ENCODE measurements at regions not wholly inside any gene's neighbourhood (a gene's known extent, or its start where the extent isn't known, plus 50 kb on each side); places are given as distances from the start of the nearest gene placed in this dataset.

DNA sequence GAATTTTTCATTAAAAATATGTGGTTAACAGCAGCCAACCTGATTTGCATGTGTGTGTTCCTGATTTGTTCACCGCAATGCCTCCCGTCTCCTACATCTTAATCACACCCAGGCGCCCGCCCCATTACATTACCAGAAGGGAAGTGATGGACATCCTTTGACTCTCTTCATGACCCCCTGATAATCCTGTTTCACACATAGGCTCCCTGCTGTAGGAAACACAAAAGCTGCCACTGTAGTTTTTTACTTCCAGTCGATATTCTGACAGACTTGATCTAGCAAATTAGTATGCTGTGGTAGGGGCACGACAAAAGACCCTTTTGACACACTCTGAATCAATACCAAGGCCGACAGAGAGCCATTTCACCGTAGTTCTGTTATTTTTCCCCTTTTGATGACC is 287.8 kb upstream of the ISL1 start:
- ChIA-PET CTCF (interaction anchor here (1.2 kb wide), 1 partner anchor 132 kb away, joined by 5 read pairs; no protein-coding TSS in a partner anchor), POLR2A (no interaction called here)
- Mint-ChIP-seq H3K4me3 (ENCODE audit: unreplicated experiment) (no peak overlapping the region), H3K27ac (ENCODE audit: low read depth, unreplicated experiment) (no peak overlapping the region), H3K9me3 (ENCODE audit: unreplicated experiment) (no peaks in the 10 kb centered on the region), H3K4me1 (ENCODE audit: insufficient read depth, unreplicated experiment) (peaks cover 6% of the 10 kb centered on the region), H3K27me3 (ENCODE audit: insufficient read depth, unreplicated experiment) (peaks cover 43% of the 10 kb centered on the region), H3K36me3 (ENCODE audit: insufficient read depth, unreplicated experiment) (no peaks in the 10 kb centered on the region)
- no peak for DNase-seq (ENCODE audit: unreplicated experiment)
- BruUV-seq (replicated peaks) = no TSS peak
- TF ChIP-seq, protein P1, sequence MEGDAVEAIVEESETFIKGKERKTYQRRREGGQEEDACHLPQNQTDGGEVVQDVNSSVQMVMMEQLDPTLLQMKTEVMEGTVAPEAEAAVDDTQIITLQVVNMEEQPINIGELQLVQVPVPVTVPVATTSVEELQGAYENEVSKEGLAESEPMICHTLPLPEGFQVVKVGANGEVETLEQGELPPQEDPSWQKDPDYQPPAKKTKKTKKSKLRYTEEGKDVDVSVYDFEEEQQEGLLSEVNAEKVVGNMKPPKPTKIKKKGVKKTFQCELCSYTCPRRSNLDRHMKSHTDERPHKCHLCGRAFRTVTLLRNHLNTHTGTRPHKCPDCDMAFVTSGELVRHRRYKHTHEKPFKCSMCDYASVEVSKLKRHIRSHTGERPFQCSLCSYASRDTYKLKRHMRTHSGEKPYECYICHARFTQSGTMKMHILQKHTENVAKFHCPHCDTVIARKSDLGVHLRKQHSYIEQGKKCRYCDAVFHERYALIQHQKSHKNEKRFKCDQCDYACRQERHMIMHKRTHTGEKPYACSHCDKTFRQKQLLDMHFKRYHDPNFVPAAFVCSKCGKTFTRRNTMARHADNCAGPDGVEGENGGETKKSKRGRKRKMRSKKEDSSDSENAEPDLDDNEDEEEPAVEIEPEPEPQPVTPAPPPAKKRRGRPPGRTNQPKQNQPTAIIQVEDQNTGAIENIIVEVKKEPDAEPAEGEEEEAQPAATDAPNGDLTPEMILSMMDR (IDR thresholded peaks at IDR 0.05; ENCODE audit: unreplicated experiment) = no peak
- intact Hi-C loops (cut with micrococcal nuclease) = no loop called here

DNA sequence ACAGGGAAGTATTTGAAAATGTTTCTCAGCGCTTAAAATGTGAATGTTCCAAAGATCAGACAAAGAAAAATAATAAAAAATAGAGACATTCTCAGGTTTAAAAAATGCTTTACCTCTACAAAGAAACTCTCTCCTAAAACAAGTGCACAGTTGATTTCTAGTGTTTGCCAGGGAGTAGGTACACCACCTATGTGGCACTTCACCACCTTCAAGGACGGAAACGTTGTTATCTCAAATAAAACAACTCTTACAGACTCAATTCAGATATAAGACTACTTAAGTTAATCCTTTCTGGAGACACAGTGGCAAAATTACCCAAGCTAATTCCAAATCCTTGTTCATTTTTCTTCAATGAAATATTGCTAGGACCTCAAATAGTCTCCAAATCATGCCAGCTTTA is 286.4 kb upstream of the ISL1 start:
- Mint-ChIP-seq H3K9me3 (ENCODE audit: unreplicated experiment) (no peaks in the 10 kb centered on the region), H3K36me3 (ENCODE audit: insufficient read depth, unreplicated experiment) (no peaks in the 10 kb centered on the region), H3K27ac (ENCODE audit: low read depth, unreplicated experiment) (no peak overlapping the region), H3K4me3 (ENCODE audit: unreplicated experiment) (no peak overlapping the region), H3K27me3 (ENCODE audit: insufficient read depth, unreplicated experiment) (peaks cover 39% of the 10 kb centered on the region), H3K4me1 (ENCODE audit: insufficient read depth, unreplicated experiment) (peaks cover 6% of the 10 kb centered on the region)
- BruUV-seq (replicated peaks) = no TSS peak
- intact Hi-C loops (cut with micrococcal nuclease) = no loop called here
- TF ChIP-seq, protein P1 (IDR thresholded peaks at IDR 0.05; ENCODE audit: unreplicated experiment) = no peak
- DNase-seq (ENCODE audit: unreplicated experiment) = no peak
- ChIA-PET POLR2A (no interaction called here), CTCF (no interaction called here)

DNA sequence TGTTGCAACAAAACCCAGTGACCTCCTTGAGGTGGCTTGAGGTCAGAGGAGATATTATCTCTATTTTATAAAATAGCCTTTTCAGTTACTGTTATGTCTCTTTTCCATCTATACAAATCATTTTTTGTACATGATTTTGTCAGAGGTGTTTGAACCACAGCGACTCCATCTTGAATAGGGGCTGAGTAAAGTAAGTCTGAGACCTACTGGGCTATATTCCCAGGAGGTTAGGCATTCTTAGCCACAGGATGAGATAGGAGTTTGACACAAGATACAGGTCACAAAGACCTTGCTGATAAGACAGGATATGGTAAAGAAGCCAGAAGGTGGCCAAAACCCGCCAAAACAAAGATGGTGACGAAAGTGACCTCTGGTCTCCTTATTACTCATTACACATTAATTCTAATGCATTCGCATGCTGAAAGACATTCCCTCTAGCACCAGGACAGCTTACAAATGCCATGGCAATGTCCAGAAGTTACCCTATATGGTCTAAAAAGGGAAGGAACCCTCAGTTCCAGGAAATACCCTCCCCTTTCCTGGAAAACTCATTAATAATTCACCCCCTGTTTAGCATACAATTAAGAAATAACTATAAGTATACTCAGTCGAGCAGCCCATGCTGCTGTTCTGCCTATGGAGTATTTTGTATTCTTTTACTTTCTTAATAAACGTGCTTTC is 283.9 kb upstream of the ISL1 start:
- no peak overlapping the region for H3K27ac Mint-ChIP-seq (ENCODE audit: low read depth, unreplicated experiment)
- TF ChIP-seq, protein P1 (IDR thresholded peaks at IDR 0.05; ENCODE audit: unreplicated experiment) = no peak
- ChIA-PET CTCF (interaction anchor here (0.7 kb wide), 1 partner anchor 289 kb away, joined by 4 read pairs; no protein-coding TSS in a partner anchor), POLR2A (no interaction called here)
- H3K27me3 Mint-ChIP-seq (ENCODE audit: insufficient read depth, unreplicated experiment) = peaks cover 45% of the 10 kb centered on the region
- H3K9me3 Mint-ChIP-seq (ENCODE audit: unreplicated experiment) = no peaks in the 10 kb centered on the region
- no peaks in the 10 kb centered on the region for H3K36me3 Mint-ChIP-seq (ENCODE audit: insufficient read depth, unreplicated experiment)
- intact Hi-C loops (cut with micrococcal nuclease) = no loop called here
- H3K4me1 Mint-ChIP-seq (ENCODE audit: insufficient read depth, unreplicated experiment) = peaks cover 6% of the 10 kb centered on the region
- no TSS peak for BruUV-seq (replicated peaks)
- H3K4me3 Mint-ChIP-seq (ENCODE audit: unreplicated experiment) = no peak overlapping the region
- DNase-seq (ENCODE audit: unreplicated experiment) = no peak

DNA sequence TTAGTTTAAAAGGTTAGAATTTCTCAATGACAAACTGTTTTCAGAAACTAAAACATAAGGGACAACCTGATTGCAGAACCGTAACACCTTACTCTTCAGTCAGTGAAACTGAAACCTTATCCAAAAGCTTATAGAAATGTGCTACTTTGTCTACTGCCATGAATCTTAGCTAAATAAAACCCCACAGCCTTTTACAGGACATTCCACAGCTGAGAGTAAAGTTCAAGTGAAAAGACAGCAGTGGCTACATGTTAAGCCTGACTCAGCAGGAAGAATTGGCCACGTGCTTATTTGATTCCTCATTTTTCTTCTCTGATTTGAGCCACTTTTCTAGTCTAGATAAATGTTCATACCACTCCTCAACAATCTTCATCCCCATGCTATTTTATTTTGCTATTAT is 278.7 kb upstream of the ISL1 start:
- Mint-ChIP-seq H3K9me3 (ENCODE audit: unreplicated experiment) (no peaks in the 10 kb centered on the region), H3K4me3 (ENCODE audit: unreplicated experiment) (no peak overlapping the region), H3K27me3 (ENCODE audit: insufficient read depth, unreplicated experiment) (peaks cover 51% of the 10 kb centered on the region), H3K27ac (ENCODE audit: low read depth, unreplicated experiment) (no peak overlapping the region), H3K4me1 (ENCODE audit: insufficient read depth, unreplicated experiment) (peaks cover 6% of the 10 kb centered on the region), H3K36me3 (ENCODE audit: insufficient read depth, unreplicated experiment) (no peaks in the 10 kb centered on the region)
- DNase-seq (ENCODE audit: unreplicated experiment) = no peak
- ChIA-PET POLR2A (no interaction called here), CTCF (no interaction called here)
- intact Hi-C loops (cut with micrococcal nuclease) = no loop called here
- no TSS peak for BruUV-seq (replicated peaks)
- TF ChIP-seq, protein P1 (IDR thresholded peaks at IDR 0.05; ENCODE audit: unreplicated experiment) = no peak

Data from MCF 10A (cell line).